GM12891 (cell line): ENCODE measurements at regions not wholly inside any gene's neighbourhood (a gene's known extent, or its start where the extent isn't known, plus 50 kb on each side); places are given as distances from the start of the nearest gene placed in this dataset.
"Not testable (repeated sequence)": the region's sequence is repeated elsewhere in the genome, so short reads cannot be mapped to it uniquely, and the experiment has no call there.

ENCODE experiments used
- DNase-seq: peaks from one replicate; pipeline ENCODE4 v3.0.0; 2011; ENCODE audit warnings: low spot score; ENCODE audit not compliant: insufficient read length
- FAIRE-seq: peaks from 2 replicates; lab custom pipeline; 2011; peaks lifted over from hg19 to GRCh38; lab: Jason Lieb, UNC
- PAX5 ChIP-seq: IDR thresholded peaks from 2 replicates; pipeline ENCODE4 v1.6.1; 2011; ENCODE audit warnings: low read length, moderate library complexity, mild to moderate bottlenecking; ENCODE audit not compliant: insufficient read depth, severe bottlenecking
- POLR2A ChIP-seq: IDR thresholded peaks from 2 replicates; pipeline ENCODE4 v1.6.1; 2011; ENCODE audit warnings: low read depth, low read length, control low read depth
- POLR2AphosphoS5 ChIP-seq: IDR thresholded peaks from 2 replicates; pipeline ENCODE4 v1.6.1; 2011; ENCODE audit warnings: low read depth, low read length, control low read depth
- POU2F2 ChIP-seq: IDR thresholded peaks from 2 replicates; pipeline ENCODE4 v1.6.1; 2011; ENCODE audit warnings: low read depth, mild to moderate bottlenecking, control low read depth, low read length, moderate library complexity
- SPI1 ChIP-seq: IDR thresholded peaks from 2 replicates; pipeline ENCODE4 v1.6.1; 2011; ENCODE audit warnings: low read depth, low read length, control low read depth
- TAF1 ChIP-seq: IDR thresholded peaks from 2 replicates; pipeline ENCODE4 v1.6.1; 2011; ENCODE audit warnings: low read depth, low read length, control low read depth

GRCh38 chr5:111840036-111840674 is 83.2 kb upstream of the NREP start:
- DNase-seq (no peak), FAIRE-seq (no peak)
- TF ChIP-seq TAF1: no peak
- TF ChIP-seq PAX5: no peak
- no peak for TF ChIP-seq POLR2A
- TF ChIP-seq SPI1: no peak
- TF ChIP-seq POLR2AphosphoS5: no peak
- no peak for TF ChIP-seq POU2F2

- TF ChIP-seq POLR2AphosphoS5 (no peak), SPI1 (no peak), PAX5 (no peak), TAF1 (no peak), POLR2A (no peak), POU2F2 (no peak)
- DNase-seq (no peak), FAIRE-seq (no peak)
These were observed 82.4 kb upstream of the NREP start for GRCh38 chr5:111839438-111839837.

- TF ChIP-seq POLR2A: no peak
- TF ChIP-seq POU2F2: no peak
- TF ChIP-seq POLR2AphosphoS5: no peak
- no peak for TF ChIP-seq SPI1
- TF ChIP-seq PAX5: no peak
- no peak for TF ChIP-seq TAF1
- no peak for DNase-seq
- FAIRE-seq: no peak
These were observed 79.4 kb upstream of the NREP start for GRCh38 chr5:111836426-111836825.

GRCh38 chr5:111834926-111835599 is 78.1 kb upstream of the NREP start:
- TF ChIP-seq POLR2A (no peak), TAF1 (no peak), POU2F2 (no peak), SPI1 (no peak), PAX5 (no peak), POLR2AphosphoS5 (no peak)
- no peak for FAIRE-seq
- no peak for DNase-seq

- FAIRE-seq (no peak), DNase-seq (no peak)
- TF ChIP-seq POLR2AphosphoS5 (no peak), TAF1 (no peak), SPI1 (no peak), POU2F2 (no peak), PAX5 (no peak), POLR2A (no peak)
These were observed 73.3 kb upstream of the NREP start for GRCh38 chr5:111830333-111830732.

GRCh38 chr5:111829701-111830100 is 72.7 kb upstream of the NREP start:
- DNase-seq: no peak
- FAIRE-seq: no peak
- no peak for TF ChIP-seq POLR2AphosphoS5
- TF ChIP-seq TAF1: no peak
- no peak for TF ChIP-seq POU2F2
- TF ChIP-seq POLR2A: no peak
- TF ChIP-seq SPI1: no peak
- TF ChIP-seq PAX5: no peak

GRCh38 chr5:111826064-111826463 is 69.1 kb upstream of the NREP start:
- TF ChIP-seq POLR2AphosphoS5 (no peak), SPI1 (no peak)
- no peak for FAIRE-seq

GRCh38 chr5:111820072-111820471 is 63.1 kb upstream of the NREP start:
- DNase-seq: no peak
- no peak for FAIRE-seq
- TF ChIP-seq POLR2AphosphoS5 (no peak), TAF1 (no peak), POLR2A (no peak), POU2F2 (no peak), SPI1 (no peak)

More at GRCh38 chr5:111826064-111826463, 69.1 kb upstream of the NREP start:
- no peak for DNase-seq

GRCh38 chr5:111819028-111819427 is 62.0 kb upstream of the NREP start:
- not testable (repeated sequence) for DNase-seq, FAIRE-seq

GRCh38 chr5:111813537-111813936 is 56.5 kb upstream of the NREP start:
- no peak for DNase-seq
- TF ChIP-seq TAF1 (no peak), PAX5 (no peak), POLR2AphosphoS5 (no peak), POU2F2 (no peak), SPI1 (no peak), POLR2A (no peak)
- FAIRE-seq: no peak

- DNase-seq (no peak), FAIRE-seq (no peak)
- TF ChIP-seq PAX5 (no peak), TAF1 (no peak), POLR2AphosphoS5 (no peak), POLR2A (no peak), POU2F2 (no peak), SPI1 (no peak)
These were observed 53.1 kb upstream of the NREP start for GRCh38 chr5:111810112-111810511.
